Muscle of arm (tissue), 1 donor: ENCODE measurements at regions not wholly inside any gene's neighbourhood (a gene's known extent, or its start where the extent isn't known, plus 50 kb on each side); places are given as distances from the start of the nearest gene placed in this dataset.
A peak's percentile ranks its signal among the peaks of the same experiment; 100 is the strongest.
"Not testable (repeated sequence)": the region's sequence is repeated elsewhere in the genome, so short reads cannot be mapped to it uniquely, and the experiment has no call there.

Source experiments
- DNase-seq: peaks from one replicate; pipeline ENCODE4 v3.0.0-alpha.2; 2013

DNA sequence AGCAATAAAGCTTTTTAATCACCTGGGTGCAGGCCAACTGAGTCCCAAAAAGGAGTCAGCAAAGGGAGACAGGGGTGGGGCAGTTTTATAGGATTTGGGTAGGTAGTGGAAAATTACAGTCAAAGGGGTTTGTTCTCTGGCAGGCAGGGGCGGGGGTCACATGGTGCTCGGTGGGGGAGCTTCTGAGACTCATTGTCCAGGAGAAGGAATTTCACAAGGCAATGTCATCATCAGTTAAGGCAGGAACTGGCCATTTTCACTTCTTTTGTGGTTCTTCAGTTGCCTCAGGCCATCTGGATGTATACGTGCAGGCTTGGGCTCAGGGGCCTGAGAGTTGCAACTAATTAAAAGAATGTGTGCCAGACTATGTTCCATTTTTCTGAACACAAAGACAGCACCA, 147.5 kb upstream of the SCN7A start:
- not testable (repeated sequence) for DNase-seq

DNA sequence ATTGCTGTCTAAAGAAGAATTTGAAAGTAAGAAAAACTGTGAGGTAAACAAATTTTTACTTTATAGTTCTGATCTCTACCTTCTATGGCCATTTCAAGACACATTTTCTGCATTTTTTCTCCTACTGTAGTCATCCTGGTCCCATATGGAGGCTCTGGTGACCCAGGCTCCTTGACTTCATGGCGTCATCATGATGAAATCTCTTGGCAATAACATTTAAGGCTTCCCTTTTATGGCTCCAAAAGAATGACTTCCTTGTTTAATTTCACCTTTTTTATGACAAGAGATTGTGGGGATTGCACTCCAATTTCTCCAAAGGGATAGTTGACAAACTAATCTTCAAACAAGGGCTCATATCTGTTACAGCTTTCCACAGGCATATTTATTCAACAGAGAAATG, 143.0 kb upstream of the SCN7A start:
- no peak for DNase-seq

DNA sequence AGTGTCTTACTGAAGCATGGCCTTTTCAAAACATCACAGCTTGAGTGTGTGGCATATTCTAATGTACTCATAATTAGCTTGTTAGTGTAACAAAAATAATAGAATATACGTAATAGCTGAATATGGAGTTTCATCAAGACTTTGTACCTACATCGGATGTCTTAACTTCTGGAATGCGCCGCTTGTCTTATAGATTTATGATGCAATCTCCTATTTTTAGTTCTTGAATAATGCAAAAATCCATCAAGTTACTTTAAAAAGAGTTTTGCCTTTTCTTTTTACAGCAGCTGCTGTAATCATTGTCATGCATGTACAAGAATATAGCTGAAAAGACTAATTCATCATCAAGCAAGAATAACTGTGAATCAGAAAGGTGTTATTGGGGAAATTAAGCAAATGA, 140.7 kb upstream of the SCN7A start:
- DNase-seq: no peak

DNA sequence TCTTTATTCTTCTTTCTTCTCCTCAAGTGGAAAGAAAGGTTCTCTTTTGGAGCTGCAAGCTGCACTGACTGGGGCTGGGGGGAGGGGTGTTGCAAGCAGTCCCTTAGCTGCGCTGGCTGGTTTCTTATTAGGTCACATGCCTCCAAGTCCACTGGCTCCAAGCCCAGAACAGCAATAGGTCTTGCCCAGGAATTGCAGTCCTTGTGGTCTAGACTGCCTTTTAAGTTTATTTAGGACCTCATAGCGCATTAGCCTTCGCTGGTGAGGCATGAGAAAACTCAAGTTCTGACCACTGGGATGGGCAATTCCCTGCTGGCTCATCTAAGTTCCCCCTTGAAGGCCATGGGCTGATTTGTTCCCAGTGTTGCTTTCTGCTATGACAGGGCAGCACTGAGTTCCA, 138.6 kb upstream of the SCN7A start:
- peak; percentile 7 for DNase-seq

DNA sequence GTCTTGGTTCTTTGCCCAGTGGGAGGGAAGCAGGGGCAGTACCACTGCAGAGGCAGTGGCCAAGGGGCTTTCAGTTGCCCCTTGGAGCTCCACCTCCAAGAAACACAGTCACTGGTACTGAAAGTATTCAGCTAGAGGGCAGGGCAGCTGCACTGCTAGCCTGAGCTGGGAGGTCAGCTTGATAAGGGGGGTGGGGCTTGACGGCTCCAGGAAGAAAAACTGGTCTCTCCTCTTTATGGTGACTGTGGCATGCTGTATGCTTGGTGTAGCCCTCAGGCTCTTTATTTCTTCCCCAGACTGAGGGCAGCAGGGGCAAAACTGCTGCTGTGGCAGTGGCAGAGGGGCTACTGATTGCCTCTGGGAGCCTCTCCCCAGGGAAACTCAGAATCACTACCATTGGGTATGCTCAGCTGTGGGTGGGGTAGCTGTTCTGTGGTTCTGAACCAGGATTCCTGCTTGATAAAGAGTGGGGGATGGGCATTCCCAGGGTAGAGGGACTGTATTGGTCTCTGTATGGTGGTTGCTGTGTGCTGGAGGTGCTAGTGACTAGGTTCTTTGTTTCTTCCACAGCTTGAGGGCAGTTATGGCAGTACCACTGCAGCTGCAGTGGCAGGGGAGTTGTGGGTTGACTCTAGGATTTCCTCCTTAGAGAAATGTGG, 134.6 kb upstream of the SCN7A start:
- DNase-seq: no peak

DNA sequence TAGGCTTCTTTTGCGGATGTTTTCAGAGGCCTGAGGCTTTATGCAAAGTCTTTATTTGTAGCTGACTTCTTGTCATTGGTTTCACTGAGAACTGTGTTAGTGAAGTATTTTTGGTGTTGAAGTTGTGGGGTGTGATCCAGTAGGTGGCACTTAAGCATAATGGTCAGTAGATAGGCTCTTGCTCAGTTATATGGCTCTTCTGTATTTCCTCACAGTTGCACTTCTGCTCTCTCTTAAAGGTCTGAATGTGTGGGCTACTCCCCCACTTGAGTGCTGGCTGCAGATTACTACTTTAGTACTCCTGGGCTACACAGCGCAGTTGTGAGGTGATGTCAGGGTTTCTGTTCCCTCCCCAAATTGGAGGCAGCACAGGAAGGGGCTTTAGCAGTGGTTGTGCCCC, 133.8 kb upstream of the SCN7A start:
- DNase-seq: no peak

DNA sequence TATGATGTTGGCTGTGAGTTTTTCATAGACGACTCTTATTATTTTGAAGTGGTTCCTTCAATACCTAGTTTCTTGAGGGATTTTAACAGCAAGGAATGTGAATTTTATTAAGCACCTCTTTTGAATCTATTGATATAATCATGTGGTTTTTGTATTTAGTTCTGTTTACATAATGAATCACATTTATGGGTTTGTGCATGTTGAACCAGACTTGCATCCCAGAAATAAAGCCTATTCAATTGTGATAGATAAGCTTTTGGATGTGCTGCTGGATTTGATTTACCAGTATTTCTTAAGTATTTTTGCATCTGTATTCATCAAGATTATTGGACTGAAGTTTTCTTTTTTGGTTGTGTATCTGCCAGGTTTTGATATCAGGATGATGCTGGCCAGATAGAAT, 131.6 kb upstream of the SCN7A start:
- no peak for DNase-seq

DNA sequence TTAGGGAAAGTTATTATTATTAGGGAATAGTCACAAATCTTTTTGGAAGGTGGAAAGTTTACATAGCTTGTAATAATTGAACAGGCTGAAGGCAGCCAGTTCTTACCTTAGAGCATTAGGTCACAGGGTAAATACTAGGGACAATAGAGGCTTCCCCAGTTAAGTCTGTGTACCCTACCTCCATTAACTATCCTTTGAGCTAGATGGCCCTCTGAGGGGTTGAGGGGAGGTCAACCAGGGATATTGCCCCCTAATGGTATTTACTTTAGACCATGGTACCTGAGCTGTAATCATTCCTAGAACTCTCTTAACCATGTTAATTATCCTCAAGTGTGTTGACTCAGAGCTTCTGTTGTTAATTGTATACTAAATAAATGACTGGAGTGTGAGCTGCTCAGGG, 120.5 kb upstream of the SCN7A start:
- DNase-seq: no peak

DNA sequence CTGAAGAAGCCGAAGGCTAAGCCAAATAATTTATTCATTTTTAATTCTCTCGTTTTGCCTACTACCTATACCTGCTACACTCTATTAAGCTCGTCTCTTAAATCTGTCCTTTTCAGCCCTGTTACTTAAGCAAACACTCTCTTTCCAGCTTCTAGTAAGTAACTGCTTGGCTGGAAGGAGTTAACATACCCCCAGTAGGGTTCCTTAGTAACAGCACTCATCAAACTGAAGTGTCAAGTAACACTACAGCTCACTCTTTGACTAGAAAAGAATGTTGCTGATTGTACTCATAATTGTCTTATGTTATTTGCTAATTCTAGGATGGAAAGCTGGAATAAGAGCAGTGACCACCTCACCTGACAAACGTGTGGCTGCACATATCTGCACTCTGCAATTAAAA, 120.0 kb upstream of the SCN7A start:
- DNase-seq: no peak

DNA sequence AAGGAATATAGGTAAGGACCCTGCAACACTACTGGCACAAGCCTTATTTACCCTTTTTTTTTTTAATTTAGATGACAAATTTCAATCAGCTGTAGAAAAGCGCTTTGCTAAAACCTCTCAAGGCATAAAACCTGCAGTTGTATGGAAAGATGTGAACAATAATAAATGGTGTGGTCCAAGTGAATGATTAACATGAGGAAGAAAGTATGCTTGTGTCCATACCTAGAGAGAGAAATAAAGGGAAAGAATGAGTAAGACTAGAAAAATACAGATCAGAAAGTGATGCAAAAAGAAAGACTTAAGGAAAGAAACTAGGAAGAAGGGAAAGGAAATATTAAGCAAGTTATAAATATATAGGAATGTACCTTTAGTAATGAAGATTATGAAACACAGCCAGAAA, 119.2 kb upstream of the SCN7A start:
- DNase-seq: no peak

DNA sequence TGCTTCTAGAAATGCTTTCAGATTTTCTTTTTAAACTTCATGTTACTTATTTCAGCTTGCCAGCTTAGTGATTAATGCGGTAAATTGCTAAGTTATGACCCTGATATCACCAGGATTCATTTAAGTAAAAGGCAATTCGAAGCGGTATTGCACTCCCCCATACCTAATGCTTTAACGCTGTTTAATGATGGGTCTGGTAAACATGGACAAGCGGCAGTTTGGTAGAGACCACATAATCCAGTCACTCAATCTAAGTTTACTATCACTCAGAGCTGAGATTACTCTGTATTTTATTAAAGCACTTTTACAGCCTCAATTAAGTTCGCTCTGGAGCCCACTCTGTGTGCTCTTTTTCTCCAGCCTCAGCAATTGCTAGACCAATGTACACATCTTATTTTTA, 118.2 kb upstream of the SCN7A start:
- DNase-seq: no peak

DNA sequence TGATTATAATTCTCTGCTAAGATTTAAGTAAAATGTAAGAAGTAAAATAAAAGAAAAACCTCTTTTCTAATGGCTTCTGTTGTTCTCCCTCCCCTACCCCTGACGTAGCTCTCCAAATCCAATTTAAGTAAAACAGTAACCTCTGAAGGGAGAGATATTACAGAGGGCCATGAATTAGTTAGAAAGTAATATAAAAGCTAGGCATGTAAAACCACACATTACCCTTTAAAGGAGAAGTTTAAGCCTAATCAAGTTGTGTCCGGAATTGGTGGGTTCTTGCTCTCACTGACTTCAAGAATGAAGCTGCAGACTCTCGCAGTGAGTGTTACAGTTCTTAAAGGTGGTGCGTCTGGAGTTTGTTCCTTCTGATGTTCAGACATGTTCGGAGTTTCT, 116.9 kb upstream of the SCN7A start:
- peak; percentile 2 for DNase-seq

DNA sequence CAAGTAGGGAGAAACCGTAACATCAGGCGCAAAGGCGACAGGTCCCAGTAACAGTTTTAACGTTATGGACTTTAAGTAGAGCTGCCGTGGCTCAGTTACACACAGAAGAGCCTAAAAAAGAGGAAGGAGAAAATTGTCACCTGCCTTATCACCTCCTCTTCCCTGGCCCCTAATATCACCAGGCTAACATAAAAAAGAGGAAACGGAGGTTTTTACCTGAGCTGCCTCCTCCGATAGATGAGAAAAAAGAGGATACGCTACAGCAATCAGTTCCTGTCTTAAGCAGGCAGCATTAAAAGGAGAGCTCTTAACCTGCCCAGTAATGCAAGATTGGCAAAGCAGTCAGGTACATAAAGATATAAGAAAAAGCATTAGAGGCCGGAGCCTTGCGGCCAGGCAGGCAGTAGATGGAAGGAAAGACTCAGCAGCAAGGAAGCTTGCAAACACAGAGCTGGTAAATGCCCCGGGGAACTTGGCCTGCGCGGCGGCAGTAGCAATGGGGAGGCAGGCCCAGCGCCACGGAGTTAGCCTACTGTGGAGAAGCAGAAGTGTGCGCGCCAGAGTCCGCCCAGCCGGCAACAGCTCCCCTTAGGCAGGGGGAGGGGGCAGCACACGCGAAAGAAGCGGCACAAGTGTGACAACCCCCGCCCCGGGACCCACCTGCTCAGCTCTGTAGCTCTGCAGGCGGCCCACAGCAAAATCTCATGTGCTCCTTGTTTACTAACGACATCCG, 116.3 kb upstream of the SCN7A start:
- DNase-seq: peak; percentile 16

DNA sequence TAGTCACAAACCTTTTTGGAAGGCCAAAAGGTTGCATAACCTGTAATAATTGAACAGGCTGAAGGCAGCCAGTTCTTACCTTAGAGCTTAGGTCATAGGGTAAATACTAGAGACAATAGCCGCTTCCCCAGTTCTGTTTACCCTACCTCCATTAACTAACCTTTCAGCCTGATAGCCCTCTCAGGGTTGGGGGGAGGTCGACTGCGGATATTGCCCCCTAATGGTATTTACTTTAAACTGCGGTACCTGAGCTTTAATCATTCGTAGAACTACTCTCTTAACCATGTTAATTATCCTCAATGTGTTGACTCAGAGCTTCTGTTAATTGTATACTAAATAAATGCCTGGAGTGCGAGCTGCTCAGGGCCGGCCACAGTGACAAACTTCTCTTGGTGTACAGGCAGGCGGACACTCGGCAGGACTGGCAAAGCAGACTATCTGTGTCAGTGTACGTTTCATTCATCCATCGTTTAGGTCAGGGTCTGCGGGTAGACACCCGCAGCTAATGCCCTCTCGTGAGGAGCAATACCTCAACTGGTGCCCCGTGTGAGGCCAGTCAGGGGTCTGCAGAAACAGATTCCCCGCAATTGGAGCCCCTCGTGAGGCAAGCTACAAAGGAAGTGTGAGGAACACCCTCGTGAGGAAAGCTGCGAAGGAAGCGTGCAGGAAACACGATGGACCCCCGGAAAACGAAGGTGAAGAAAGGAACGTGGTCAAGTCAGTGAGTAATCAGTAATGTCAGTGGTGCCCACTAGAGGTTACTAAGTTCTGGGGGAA, 115.3 kb upstream of the SCN7A start:
- no peak for DNase-seq

DNA sequence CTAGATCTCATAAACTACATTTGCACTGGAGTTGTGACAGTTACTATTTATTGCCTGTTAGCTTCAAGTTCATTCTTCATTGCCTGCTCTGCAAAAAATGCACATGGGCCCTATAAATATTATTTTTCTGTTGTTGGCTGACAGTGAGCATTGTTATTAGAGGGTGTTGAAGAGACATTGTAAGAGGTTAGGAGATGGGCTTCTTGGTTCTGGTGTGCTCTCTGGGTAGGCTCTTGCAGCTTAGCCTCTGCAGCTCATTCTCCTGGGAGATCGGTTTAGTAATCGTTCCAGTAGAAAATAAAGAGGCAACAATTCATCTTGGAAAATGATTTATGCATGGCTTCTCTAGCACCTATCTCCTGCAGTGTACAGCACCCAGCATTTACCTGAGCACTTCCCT, 113.8 kb upstream of the SCN7A start:
- DNase-seq: no peak

DNA sequence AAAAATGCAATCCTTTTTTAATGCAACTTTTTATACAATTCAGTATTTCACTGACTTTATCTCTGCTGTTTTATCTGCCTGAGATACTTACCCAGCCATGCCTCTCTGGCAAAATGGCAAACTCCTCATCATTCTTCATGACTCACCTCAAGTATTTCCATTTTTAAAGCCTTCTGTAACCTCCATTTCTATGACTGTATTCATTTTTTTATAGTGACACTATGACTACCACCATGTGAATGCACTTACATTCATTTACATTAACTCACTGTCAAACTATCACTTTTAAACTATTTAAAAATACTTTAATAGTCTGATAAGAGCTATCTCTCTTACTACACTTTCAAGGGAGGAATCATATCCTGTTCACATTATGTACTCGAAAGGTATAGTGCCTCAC, 99.4 kb upstream of the SCN7A start:
- no peak for DNase-seq

DNA sequence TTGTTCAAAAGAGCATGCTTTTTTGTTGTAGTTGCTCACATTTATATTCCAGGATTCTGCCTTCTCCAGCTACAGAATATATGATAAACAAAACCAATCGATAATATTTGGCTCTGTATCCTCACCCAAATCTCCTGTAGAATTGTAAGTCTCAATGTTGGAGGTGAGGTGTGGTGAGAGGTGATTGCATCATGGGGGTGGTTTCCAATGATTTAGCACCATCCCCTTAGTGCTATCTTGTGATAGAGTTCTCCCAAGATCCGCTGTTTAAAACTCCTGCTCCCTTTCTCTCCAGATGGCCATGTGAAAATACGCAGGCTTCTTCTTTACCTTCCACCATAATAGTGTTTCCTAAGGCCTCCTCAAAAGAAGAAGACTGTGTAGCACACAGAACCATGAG, 98.7 kb upstream of the SCN7A start:
- DNase-seq: no peak

DNA sequence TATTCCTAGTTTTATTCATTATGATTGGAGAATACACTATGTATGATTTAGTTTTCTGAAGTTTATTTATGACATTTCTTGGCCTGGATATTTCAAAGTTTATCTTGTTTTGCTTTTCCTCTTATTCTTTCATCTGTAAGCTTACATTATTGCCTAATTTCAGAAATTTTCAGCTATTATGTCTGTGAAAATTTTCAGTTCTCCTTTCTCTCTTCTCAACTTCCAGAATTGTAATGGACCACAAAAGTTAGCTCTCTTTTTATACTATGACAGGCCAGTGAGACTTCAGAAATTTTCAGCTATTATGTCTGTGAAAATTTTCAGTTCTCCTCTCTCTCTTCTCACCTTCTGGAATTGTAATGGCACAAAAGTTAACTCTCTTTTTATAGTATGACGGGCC, 97.2 kb upstream of the SCN7A start:
- no peak for DNase-seq

DNA sequence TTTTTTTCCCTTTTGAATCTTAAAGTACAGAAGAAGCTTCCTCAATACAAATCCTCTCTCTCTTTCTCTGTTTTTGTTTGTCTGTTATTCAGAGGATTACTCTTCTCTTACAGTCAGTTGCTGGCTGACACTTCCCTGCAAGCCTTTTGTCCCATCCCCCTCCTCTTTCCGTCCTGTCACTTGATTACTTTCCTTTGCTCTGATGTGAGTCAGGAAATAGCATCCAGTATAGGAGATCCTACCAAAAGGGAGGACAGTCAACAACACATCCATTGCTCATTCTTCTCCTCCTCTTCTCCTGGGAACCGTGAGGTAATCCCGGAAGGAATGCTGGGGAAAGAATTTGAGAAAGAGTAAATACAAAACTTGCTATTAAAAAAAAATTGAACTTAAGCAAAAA, 79.3 kb upstream of the SCN7A start:
- no peak for DNase-seq

DNA sequence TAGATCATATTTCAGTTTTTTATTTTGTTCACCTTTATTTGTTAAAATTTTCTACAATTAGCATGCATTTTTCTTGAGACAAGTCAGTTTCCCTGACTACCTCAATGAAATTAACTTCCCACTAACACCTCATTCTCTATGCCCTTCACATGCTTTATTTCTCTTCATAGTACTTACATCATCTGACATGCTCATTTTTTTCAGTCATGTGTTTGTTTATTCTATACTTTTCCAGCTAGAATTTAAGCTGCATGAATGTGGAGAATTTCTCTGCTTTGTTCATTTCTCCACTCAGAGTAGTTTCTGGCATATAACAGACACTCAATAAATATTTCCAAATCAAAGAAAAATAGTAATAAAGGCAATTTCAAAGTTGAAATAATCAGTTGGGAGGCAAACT, 78.9 kb upstream of the SCN7A start:
- DNase-seq: no peak

DNA sequence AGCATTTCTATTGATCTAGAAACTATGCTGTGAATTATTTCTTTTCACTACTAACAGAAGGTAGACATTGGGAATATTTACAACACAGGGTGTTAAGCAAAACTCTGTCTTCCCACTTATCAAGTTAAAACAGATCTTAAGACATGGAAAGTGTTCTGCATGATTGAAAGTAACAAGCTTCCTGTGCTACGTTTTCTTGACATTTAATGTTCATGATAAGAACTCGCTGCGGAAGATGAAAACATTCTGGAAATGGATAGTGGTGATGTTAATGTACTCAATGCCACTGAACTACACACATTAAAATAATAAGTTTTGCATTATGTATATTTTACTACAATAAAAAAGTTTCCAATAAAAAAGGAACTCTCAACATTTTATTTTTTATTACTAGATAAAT, 74.4 kb upstream of the SCN7A start:
- no peak for DNase-seq

DNA sequence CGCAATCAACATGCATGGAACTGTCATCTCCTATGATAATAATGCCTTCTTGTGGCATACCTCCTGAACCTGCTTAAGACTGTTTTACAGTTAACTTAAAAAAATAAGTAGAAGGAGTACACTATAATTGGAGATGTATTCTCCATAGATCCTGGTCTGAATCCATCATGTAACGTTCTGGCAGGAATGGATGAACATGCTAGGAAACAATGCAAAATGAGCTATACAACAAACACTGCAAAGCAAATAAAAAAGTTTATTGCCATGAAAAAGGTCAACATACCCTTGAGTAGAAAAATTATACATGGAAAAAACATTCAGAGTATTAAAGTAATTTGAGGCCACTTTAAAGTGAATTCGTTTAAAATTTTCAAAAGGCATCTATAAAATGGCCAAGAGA, 71.5 kb upstream of the SCN7A start:
- DNase-seq: no peak

DNA sequence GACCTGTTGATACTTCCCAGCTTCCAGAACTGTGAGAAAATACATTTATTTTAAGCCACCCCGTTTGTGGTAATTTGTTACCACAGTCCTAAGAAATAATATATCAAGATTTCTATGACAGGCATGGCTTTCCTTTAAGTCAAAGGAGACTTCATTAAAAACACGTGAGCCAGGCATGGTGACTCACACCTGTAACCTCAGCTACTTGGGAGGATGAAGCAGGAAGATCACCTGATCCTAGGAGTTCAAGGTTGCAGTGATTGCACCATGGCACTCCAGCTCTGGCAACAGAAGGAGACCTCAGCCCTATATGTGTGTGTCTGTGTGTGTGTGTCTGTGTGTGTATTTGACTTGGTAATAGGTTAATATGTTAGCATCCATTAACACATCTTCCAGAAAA, 69.8 kb upstream of the SCN7A start:
- DNase-seq: no peak
